ENCODE measurements at regions not wholly inside any gene's neighbourhood (a gene's known extent, or its start where the extent isn't known, plus 50 kb on each side); places are given as distances from the start of the nearest gene placed in this dataset.

DNA sequence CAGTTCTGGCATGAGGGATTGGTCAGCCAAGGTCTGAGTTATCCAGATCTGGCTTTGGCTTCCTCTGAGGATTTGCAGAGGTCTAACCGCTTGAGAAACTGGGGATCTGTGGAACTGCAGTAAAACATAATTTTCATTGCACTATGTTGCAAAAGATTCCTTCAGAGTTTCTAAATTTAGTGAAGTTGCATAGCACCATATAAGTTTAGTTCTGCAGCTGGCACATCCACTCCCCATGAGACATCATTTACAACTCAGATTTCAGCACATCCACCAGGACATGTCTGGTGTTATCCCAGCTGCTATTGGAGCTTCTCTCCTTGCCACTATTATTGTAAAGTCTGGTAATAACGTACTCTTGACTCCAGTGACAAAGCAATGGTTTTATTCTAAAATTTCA lies 181.5 kb downstream of the CWF19L2 start:
- ChIA-PET POLR2A (no interaction called here), CTCF (ENCODE audit: unreplicated experiment) (no interaction called here)
- no peak for TF ChIP-seq EZH2phosphoT487 (IDR thresholded peaks at IDR 0.05; ENCODE audit: borderline replicate concordance, low read depth, low read length)
- TF ChIP-seq CTCF (conservative IDR thresholded peaks at IDR 0.05; ENCODE audit: low read length) = no peak
- BruUV-seq (replicated peaks) = no TSS peak
- Histone ChIP-seq H3K79me2 (ENCODE audit: insufficient read depth, low read depth, low read length) (no peaks in the 10 kb centered on the region), H3K4me2 (ENCODE audit: low read length) (no peak overlapping the region), H3K9me3 (ENCODE audit: low read length) (no peaks in the 10 kb centered on the region), H3K4me1 (ENCODE audit: insufficient read depth, low read length, poor library complexity, severe bottlenecking) (no peaks in the 10 kb centered on the region), H3K27ac (ENCODE audit: low read depth, low read length, poor library complexity, severe bottlenecking) (no peak overlapping the region), H3K36me3 (ENCODE audit: insufficient read depth, low read length) (no peaks in the 10 kb centered on the region), H3K4me3 (ENCODE audit: low read depth, low read length, poor library complexity, severe bottlenecking) (no peak overlapping the region), H2AFZ (ENCODE audit: low read length) (no peak overlapping the region), H3K9me2 (ENCODE audit: insufficient read depth, low read length) (no peaks in the 10 kb centered on the region), H4K20me1 (ENCODE audit: insufficient read depth, low read length) (no peaks in the 10 kb centered on the region)
- no peak for DNase-seq (ENCODE audit: low spot score)
- intact Hi-C loops (cut with micrococcal nuclease; ENCODE audit: unreplicated experiment) = no loop called here

GRCh38 chr11:107275632-107276031 lies 182.0 kb downstream of the CWF19L2 start:
- POLR2A ChIA-PET = no interaction called here
- CTCF ChIA-PET (ENCODE audit: unreplicated experiment) = no interaction called here
- Histone ChIP-seq H2AFZ (ENCODE audit: low read length) (no peak overlapping the region), H3K79me2 (ENCODE audit: insufficient read depth, low read depth, low read length) (no peaks in the 10 kb centered on the region), H3K4me3 (ENCODE audit: low read depth, low read length, poor library complexity, severe bottlenecking) (no peak overlapping the region), H3K9me3 (ENCODE audit: low read length) (no peaks in the 10 kb centered on the region), H3K27ac (ENCODE audit: low read depth, low read length, poor library complexity, severe bottlenecking) (no peak overlapping the region), H3K9me2 (ENCODE audit: insufficient read depth, low read length) (no peaks in the 10 kb centered on the region), H3K36me3 (ENCODE audit: insufficient read depth, low read length) (no peaks in the 10 kb centered on the region), H4K20me1 (ENCODE audit: insufficient read depth, low read length) (no peaks in the 10 kb centered on the region), H3K4me1 (ENCODE audit: insufficient read depth, low read length, poor library complexity, severe bottlenecking) (no peaks in the 10 kb centered on the region), H3K4me2 (ENCODE audit: low read length) (no peak overlapping the region)
- intact Hi-C loops (cut with micrococcal nuclease; ENCODE audit: unreplicated experiment) = no loop called here
- BruUV-seq (replicated peaks) = no TSS peak
- TF ChIP-seq EZH2phosphoT487 (IDR thresholded peaks at IDR 0.05; ENCODE audit: borderline replicate concordance, low read depth, low read length) (no peak), CTCF (conservative IDR thresholded peaks at IDR 0.05; ENCODE audit: low read length) (no peak)
- no peak for DNase-seq (ENCODE audit: low spot score)

DNA sequence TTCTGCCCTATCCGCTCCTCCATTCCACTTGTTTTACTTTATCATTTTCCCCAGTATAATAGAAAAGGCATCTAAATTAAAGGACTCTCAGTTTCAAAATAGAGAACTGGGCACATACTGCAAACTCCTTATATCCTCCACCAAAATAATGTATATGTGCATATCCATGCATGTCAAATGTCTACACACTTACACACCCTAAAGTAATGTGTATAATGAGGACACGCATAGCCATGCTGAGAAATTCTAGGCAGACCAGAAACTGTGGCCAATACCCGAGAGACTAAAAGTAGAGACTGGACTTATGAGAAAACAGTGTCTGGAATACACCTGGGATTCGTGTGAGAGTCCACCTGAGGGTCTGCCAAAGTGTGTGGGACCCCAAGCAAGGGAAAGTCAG lies 183.5 kb downstream of the CWF19L2 start:
- no peak overlapping the region for H2AFZ ChIP-seq (ENCODE audit: low read length)
- POLR2A ChIA-PET = interaction anchor here (0.8 kb wide), 1 partner anchor 35 kb away, joined by 3 read pairs; no protein-coding TSS in a partner anchor
- BruUV-seq (replicated peaks) = no TSS peak
- no peaks in the 10 kb centered on the region for H3K9me3 ChIP-seq (ENCODE audit: low read length)
- no peaks in the 10 kb centered on the region for H3K4me1 ChIP-seq (ENCODE audit: insufficient read depth, low read length, poor library complexity, severe bottlenecking)
- DNase-seq (ENCODE audit: low spot score) = no peak
- intact Hi-C loops (cut with micrococcal nuclease; ENCODE audit: unreplicated experiment) = no loop called here
- H3K4me2 ChIP-seq (ENCODE audit: low read length) = no peak overlapping the region
- H3K36me3 ChIP-seq (ENCODE audit: insufficient read depth, low read length) = no peaks in the 10 kb centered on the region
- no peak for TF ChIP-seq EZH2phosphoT487 (IDR thresholded peaks at IDR 0.05; ENCODE audit: borderline replicate concordance, low read depth, low read length)
- TF ChIP-seq CTCF (conservative IDR thresholded peaks at IDR 0.05; ENCODE audit: low read length) = no peak
- H4K20me1 ChIP-seq (ENCODE audit: insufficient read depth, low read length) = no peaks in the 10 kb centered on the region
- H3K27ac ChIP-seq (ENCODE audit: low read depth, low read length, poor library complexity, severe bottlenecking) = no peak overlapping the region
- no peaks in the 10 kb centered on the region for H3K9me2 ChIP-seq (ENCODE audit: insufficient read depth, low read length)
- CTCF ChIA-PET (ENCODE audit: unreplicated experiment) = no interaction called here
- no peaks in the 10 kb centered on the region for H3K79me2 ChIP-seq (ENCODE audit: insufficient read depth, low read depth, low read length)
- H3K4me3 ChIP-seq (ENCODE audit: low read depth, low read length, poor library complexity, severe bottlenecking) = no peak overlapping the region
